SK-N-SH (cell line): ENCODE measurements at regions not wholly inside any gene's neighbourhood (a gene's known extent, or its start where the extent isn't known, plus 50 kb on each side); places are given as distances from the start of the nearest gene placed in this dataset.

Source experiments
- CTCF ChIA-PET: fragments of 300-600, 350-600 bp; formaldehyde crosslinking; extraction: SDS; loops from one replicate; lab custom pipeline; 2021; lab: Yijun Ruan, JAX
- POLR2A ChIA-PET: fragments of 350-600 bp; sonication (Branson Sonifier 250); formaldehyde crosslinking; extraction: SDS; loops from one replicate; lab custom pipeline; 2020; ENCODE audit warnings: antibody characterized with exemption, inconsistent platforms; lab: Yijun Ruan, JAX
- DNase-seq: peaks from one replicate; pipeline ENCODE4 v3.0.0; 2012
- H2AFZ ChIP-seq: fragments of 200-600 bp; sonication (generic); 2 replicates; pipeline ENCODE4 v1.8.1; 2016; ENCODE audit warnings: antibody characterized with exemption, mild to moderate bottlenecking, low read depth
- H3F3A ChIP-seq: fragments of 200-600 bp; sonication (generic); replicated peaks from 2 replicates; pipeline ENCODE3; 2016; ENCODE audit warnings: antibody characterized with exemption, mild to moderate bottlenecking; ENCODE audit not compliant: insufficient read depth
- H3K27ac ChIP-seq, 2 experiments: fragments of 200-500 bp in 1 of 2; fragments of 200-600 bp in 1 of 2; sonication (Bioruptor generic) in 1 of 2; sonication (generic), shearing (Covaris generic) in 1 of 2; 2 replicates each; pipeline versions ENCODE4 v1.5.1 to v1.6.1; 2014 to 2016; ENCODE audit warnings: low read depth in 2 of 2, inconsistent platforms in 1 of 2, low read length in 1 of 2, mild to moderate bottlenecking in 1 of 2, mixed read lengths in 1 of 2
- H3K27me3 ChIP-seq: fragments of 200-600 bp; sonication (generic), shearing (Covaris generic); 2 replicates; pipeline ENCODE4 v1.6.1; 2016; ENCODE audit warnings: mixed run types; ENCODE audit not compliant: insufficient read depth
- H3K36me3 ChIP-seq, 2 experiments: fragments of 200-500 bp in 1 of 2; fragments of 200-600 bp in 1 of 2; sonication (Bioruptor generic) in 1 of 2; sonication (generic) in 1 of 2; replicated peaks in 1 of 2; 2 replicates each; pipeline versions ENCODE3 to v1.5.1; 2014 to 2016; ENCODE audit warnings: low read length in 1 of 2, mild to moderate bottlenecking in 1 of 2; ENCODE audit not compliant: insufficient read depth in 2 of 2, control insufficient read depth in 1 of 2
- H3K4me1 ChIP-seq, 2 experiments: fragments of 200-500 bp in 1 of 2; fragments of 200-600 bp in 1 of 2; sonication (Bioruptor generic) in 1 of 2; sonication (generic), shearing (Covaris generic) in 1 of 2; 2 replicates each; pipeline versions ENCODE4 v1.5.1 to v1.6.1; 2014 to 2016; ENCODE audit warnings: low read depth in 1 of 2, low read length in 1 of 2, mixed run types in 1 of 2; ENCODE audit not compliant: insufficient read depth in 2 of 2, control insufficient read depth in 1 of 2
- H3K4me2 ChIP-seq: fragments of 200-600 bp; sonication (generic), shearing (Covaris generic); 2 replicates; pipeline ENCODE4 v1.6.1; 2017; ENCODE audit warnings: mixed run types
- H3K4me3 ChIP-seq, 2 experiments: fragments of 200-500 bp in 1 of 2; fragments of 200-600 bp in 1 of 2; sonication (Bioruptor generic) in 1 of 2; sonication (generic), shearing (Covaris generic) in 1 of 2; 2 replicates each; pipeline versions ENCODE4 v1.5.1 to v1.8.1; 2014 to 2016; ENCODE audit warnings: low read depth in 2 of 2, inconsistent platforms in 1 of 2, low read length in 1 of 2, mild to moderate bottlenecking in 1 of 2, mixed read lengths in 1 of 2, moderate library complexity in 1 of 2
- H3K79me2 ChIP-seq: fragments of 200-600 bp; sonication (generic); 2 replicates; pipeline ENCODE4 v1.8.1; 2017; ENCODE audit warnings: mild to moderate bottlenecking; ENCODE audit not compliant: insufficient read depth
- H3K9ac ChIP-seq: fragments of 200-600 bp; sonication (generic); 2 replicates; pipeline ENCODE4 v1.6.1; 2017; ENCODE audit warnings: mixed run types
- H3K9me2 ChIP-seq: fragments of 200-600 bp; sonication (generic); 2 replicates; pipeline ENCODE4 v1.6.1; 2017; ENCODE audit warnings: mixed run types
- H3K9me3 ChIP-seq: fragments of 200-600 bp; sonication (generic); 2 replicates; pipeline ENCODE4 v1.6.1; 2017; ENCODE audit warnings: mixed run types, mild to moderate bottlenecking, moderate library complexity
- H4K20me1 ChIP-seq: fragments of 200-600 bp; sonication (generic); 2 replicates; pipeline ENCODE4 v1.6.1; 2017; ENCODE audit warnings: mild to moderate bottlenecking, mixed run types; ENCODE audit not compliant: insufficient read depth
- CHD2 ChIP-seq: fragments of 150-350 bp; IDR thresholded peaks from 2 replicates; pipeline ENCODE4 v1.6.1; 2018; ENCODE audit warnings: low read length; ENCODE audit not compliant: partially characterized antibody
- ELF1 ChIP-seq: IDR thresholded peaks from 2 replicates; pipeline ENCODE4 v1.4.0; 2012
- EP300 ChIP-seq, 2 experiments: IDR thresholded peaks; 2 replicates each; pipeline versions ENCODE4 v1.4.0 to v1.6.1; 2012; ENCODE audit warnings: borderline replicate concordance in 1 of 2, low read depth in 1 of 2, low read length in 1 of 2
- FOXM1 ChIP-seq: IDR thresholded peaks from 2 replicates; pipeline ENCODE4 v1.4.0; 2012; ENCODE audit warnings: low read depth, mild to moderate bottlenecking
- GABPA ChIP-seq: IDR thresholded peaks from 2 replicates; pipeline ENCODE4 v1.4.0; 2012; ENCODE audit warnings: low read depth, mild to moderate bottlenecking
- RAD21 ChIP-seq: IDR thresholded peaks from 2 replicates; pipeline ENCODE4 v1.6.1; 2012; ENCODE audit warnings: mild to moderate bottlenecking, low read length
- RCOR1 ChIP-seq: fragments of 150-350 bp; IDR thresholded peaks from 2 replicates; pipeline ENCODE4 v1.6.1; 2017; ENCODE audit warnings: antibody characterized with exemption, low read length
- TAF1 ChIP-seq: IDR thresholded peaks from 2 replicates; pipeline ENCODE4 v1.6.1; 2012; ENCODE audit warnings: low read depth, mild to moderate bottlenecking, low read length, moderate library complexity, borderline replicate concordance
- YY1 ChIP-seq: IDR thresholded peaks from 2 replicates; pipeline ENCODE4 v1.4.0; 2012; ENCODE audit warnings: low read depth, mild to moderate bottlenecking
- WGBS: methylation state at CpG from one replicate; pipeline ENCODE4 v1.1.6; 2017; ENCODE audit warnings: low lambda C conversion rate; 5-methylcytosine and 5-hydroxymethylcytosine counted together
- TF ChIP-seq, protein P1 (sequence below): IDR thresholded peaks from 2 replicates; pipeline ENCODE4 v1.6.1; 2012; ENCODE audit warnings: mild to moderate bottlenecking, low read depth, low read length, moderate library complexity

DNA sequence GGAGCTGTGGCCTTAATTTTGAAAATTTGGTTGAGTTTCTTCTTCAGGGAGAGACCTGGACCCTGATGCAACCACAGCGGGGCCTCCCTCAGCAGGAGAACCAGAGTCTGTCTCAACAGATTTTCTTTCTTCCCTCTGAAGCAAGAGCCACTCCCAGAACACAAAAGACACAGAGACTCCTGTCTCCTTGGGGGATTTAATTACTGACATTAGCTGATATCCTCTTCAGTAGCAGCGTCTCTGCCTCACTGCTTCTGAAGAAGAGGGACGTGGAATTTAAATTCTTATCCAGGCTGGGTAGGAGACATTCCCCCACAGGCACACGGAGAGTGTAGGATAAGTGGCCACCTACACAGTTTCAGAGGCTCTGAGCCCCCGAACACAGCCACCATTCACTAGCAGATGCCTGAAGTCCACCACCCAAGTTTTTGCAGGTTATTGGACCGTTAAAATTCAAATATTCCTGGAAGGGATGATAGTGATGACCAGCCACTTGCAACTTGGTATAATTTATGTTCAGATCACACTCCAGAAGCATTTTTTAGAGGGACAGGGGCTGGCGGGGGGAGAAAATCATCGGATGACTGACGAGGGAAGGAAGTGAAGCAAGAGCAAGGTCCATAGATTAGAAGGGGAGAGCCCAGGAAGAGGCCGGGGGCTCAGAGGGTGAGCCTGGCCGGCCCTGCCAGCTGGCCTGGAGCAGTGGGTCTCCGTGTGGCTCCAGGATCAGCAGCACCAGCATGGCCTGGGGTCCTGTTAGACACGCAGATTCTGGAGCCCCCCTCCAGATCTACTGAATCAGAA lies 109.7 kb downstream of the BDH1 start:
- H3K27me3 ChIP-seq: no peaks in the 10 kb centered on the region; the same call in 1 of the 2 replicates
- CTCF ChIA-PET: interaction anchor here (1.2 to 2.9 kb wide), 3 partner anchors 8 to 188 kb away, joined by 3 to 10 read pairs (median 5); no protein-coding TSS in a partner anchor

DNA sequence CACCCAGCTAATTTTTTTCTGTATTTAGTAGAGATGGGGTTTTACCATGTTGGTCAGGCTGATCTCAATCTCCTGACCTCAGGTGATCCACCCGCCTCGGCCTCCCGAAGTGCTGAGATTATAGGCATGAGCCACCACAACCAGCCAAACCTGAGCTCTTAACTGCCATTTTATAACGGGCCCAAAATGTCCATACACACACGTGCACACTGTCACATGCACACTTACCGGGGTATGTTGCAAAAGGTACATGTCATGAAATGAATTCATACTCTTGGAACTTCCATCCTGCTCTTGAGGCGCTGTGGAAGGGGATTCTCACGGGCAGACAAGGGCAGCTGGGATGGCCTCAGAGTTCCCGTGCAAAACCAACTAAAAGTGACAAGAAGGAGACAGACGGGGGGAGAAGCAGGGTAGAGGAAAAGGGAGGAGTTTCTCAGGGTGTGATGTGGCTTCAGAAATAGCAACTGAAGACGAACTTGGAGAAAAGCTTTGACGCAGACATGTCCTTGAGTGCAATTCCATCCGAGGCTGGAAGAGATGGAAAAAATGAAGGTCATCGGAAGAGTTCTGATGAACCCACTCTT lies 110.9 kb downstream of the BDH1 start:
- H3K27ac ChIP-seq: no peak overlapping the region
- ChIA-PET CTCF (interaction anchor here (1.0 to 2.9 kb wide), 4 partner anchors 9 to 465 kb away, joined by 3 to 10 read pairs (median 4); no protein-coding TSS in a partner anchor), POLR2A (no interaction called here)
- no peaks in the 10 kb centered on the region for H3K9me2 ChIP-seq
- no peak overlapping the region for H3K9ac ChIP-seq
- no peaks in the 10 kb centered on the region for H3K36me3 ChIP-seq
- no peak for DNase-seq
- no peaks in the 10 kb centered on the region; the same call in 1 of the 2 replicates for H3K27me3 ChIP-seq
- H4K20me1 ChIP-seq: no peaks in the 10 kb centered on the region
- no peaks in the 10 kb centered on the region for H3F3A ChIP-seq
- TF ChIP-seq FOXM1: no peak
- TF ChIP-seq RAD21: no peak
- TF ChIP-seq CHD2: no peak
- TF ChIP-seq GABPA: no peak
- no peak for TF ChIP-seq TAF1
- TF ChIP-seq, protein P1, sequence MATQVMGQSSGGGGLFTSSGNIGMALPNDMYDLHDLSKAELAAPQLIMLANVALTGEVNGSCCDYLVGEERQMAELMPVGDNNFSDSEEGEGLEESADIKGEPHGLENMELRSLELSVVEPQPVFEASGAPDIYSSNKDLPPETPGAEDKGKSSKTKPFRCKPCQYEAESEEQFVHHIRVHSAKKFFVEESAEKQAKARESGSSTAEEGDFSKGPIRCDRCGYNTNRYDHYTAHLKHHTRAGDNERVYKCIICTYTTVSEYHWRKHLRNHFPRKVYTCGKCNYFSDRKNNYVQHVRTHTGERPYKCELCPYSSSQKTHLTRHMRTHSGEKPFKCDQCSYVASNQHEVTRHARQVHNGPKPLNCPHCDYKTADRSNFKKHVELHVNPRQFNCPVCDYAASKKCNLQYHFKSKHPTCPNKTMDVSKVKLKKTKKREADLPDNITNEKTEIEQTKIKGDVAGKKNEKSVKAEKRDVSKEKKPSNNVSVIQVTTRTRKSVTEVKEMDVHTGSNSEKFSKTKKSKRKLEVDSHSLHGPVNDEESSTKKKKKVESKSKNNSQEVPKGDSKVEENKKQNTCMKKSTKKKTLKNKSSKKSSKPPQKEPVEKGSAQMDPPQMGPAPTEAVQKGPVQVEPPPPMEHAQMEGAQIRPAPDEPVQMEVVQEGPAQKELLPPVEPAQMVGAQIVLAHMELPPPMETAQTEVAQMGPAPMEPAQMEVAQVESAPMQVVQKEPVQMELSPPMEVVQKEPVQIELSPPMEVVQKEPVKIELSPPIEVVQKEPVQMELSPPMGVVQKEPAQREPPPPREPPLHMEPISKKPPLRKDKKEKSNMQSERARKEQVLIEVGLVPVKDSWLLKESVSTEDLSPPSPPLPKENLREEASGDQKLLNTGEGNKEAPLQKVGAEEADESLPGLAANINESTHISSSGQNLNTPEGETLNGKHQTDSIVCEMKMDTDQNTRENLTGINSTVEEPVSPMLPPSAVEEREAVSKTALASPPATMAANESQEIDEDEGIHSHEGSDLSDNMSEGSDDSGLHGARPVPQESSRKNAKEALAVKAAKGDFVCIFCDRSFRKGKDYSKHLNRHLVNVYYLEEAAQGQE: no peak
- H2AFZ ChIP-seq: no peak overlapping the region
- no peak overlapping the region for H3K4me2 ChIP-seq
- no peak overlapping the region for H3K4me3 ChIP-seq
- WGBS: 79% methylated on average over 14 of the region's 14 CpGs
- H3K9me3 ChIP-seq: no peaks in the 10 kb centered on the region
- no peaks in the 10 kb centered on the region for H3K79me2 ChIP-seq
- H3K4me1 ChIP-seq: no peaks in the 10 kb centered on the region

More for the DNA sequence above, 109.7 kb downstream of the BDH1 start:
- Histone ChIP-seq H3K9me2 (no peaks in the 10 kb centered on the region), H3K4me2 (no peak overlapping the region), H3K4me3 (no peak overlapping the region), H3K27ac (no peak overlapping the region), H3K79me2 (no peaks in the 10 kb centered on the region), H4K20me1 (no peaks in the 10 kb centered on the region), H3F3A (no peaks in the 10 kb centered on the region), H3K4me1 (no peaks in the 10 kb centered on the region), H3K9ac (no peak overlapping the region), H2AFZ (no peak overlapping the region), H3K9me3 (no peaks in the 10 kb centered on the region), H3K36me3 (no peaks in the 10 kb centered on the region)
- TF ChIP-seq YY1: no peak
- TF ChIP-seq ELF1: no peak
- no peak for TF ChIP-seq FOXM1
- TF ChIP-seq, protein P1: no peak
- TF ChIP-seq RCOR1: no peak
- no peak for TF ChIP-seq EP300 (IDR thresholded peaks at IDR 0.05; ENCODE audit: borderline replicate concordance in 1 of 2, low read depth in 1 of 2, low read length in 1 of 2)
- POLR2A ChIA-PET: no interaction called here
- 76% methylated on average over 13 of the region's 13 CpGs for WGBS
- no peak for DNase-seq
